GM10248 (cell line): ENCODE measurements at regions not wholly inside any gene's neighbourhood (a gene's known extent, or its start where the extent isn't known, plus 50 kb on each side); places are given as distances from the start of the nearest gene placed in this dataset.

Experiments used
- CTCF ChIA-PET: fragments of 300-600 bp; sonication (Branson Sonifier 250); formaldehyde crosslinking; extraction: SDS; loops from one replicate; lab custom pipeline; 2021; ENCODE audit warnings: antibody characterized with exemption; lab: Yijun Ruan, JAX
- POLR2A ChIA-PET: fragments of 350-650 bp; sonication (Branson Sonifier 250); formaldehyde crosslinking; extraction: SDS; loops from one replicate; lab custom pipeline; 2020; ENCODE audit warnings: antibody characterized with exemption; lab: Yijun Ruan, JAX
- DNase-seq: peaks from one replicate; pipeline ENCODE4 v3.0.0; 2012; ENCODE audit errors: extremely low spot score
- TF ChIP-seq, protein P1 (sequence below): IDR thresholded peaks from 2 replicates; pipeline ENCODE4 v1.5.1; 2012; ENCODE audit warnings: mild to moderate bottlenecking, low read depth; ENCODE audit errors: extremely low read depth, missing control alignments, control extremely low read depth

- ChIA-PET POLR2A (no interaction called here), CTCF (interaction anchor here (0.6 kb wide), 1 partner anchor 148 kb away, joined by 3 read pairs; no protein-coding TSS in a partner anchor)
- no peak for DNase-seq
- TF ChIP-seq, protein P1, sequence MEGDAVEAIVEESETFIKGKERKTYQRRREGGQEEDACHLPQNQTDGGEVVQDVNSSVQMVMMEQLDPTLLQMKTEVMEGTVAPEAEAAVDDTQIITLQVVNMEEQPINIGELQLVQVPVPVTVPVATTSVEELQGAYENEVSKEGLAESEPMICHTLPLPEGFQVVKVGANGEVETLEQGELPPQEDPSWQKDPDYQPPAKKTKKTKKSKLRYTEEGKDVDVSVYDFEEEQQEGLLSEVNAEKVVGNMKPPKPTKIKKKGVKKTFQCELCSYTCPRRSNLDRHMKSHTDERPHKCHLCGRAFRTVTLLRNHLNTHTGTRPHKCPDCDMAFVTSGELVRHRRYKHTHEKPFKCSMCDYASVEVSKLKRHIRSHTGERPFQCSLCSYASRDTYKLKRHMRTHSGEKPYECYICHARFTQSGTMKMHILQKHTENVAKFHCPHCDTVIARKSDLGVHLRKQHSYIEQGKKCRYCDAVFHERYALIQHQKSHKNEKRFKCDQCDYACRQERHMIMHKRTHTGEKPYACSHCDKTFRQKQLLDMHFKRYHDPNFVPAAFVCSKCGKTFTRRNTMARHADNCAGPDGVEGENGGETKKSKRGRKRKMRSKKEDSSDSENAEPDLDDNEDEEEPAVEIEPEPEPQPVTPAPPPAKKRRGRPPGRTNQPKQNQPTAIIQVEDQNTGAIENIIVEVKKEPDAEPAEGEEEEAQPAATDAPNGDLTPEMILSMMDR: no peak
Measured at GRCh38 chr13:22357132-22357531, 686.3 kb downstream of the FGF9 start.

- POLR2A ChIA-PET: no interaction called here
- DNase-seq: no peak
- CTCF ChIA-PET: interaction anchor here (1.2 to 1.9 kb wide), 2 partner anchors 16 to 38 kb away, joined by 3 to 5 read pairs; no protein-coding TSS in a partner anchor
- TF ChIP-seq, protein P1: no peak
Measured at GRCh38 chr13:22369090-22369489, 698.2 kb downstream of the FGF9 start.

GRCh38 chr13:22369840-22370239, 699.0 kb downstream of the FGF9 start:
- ChIA-PET POLR2A (no interaction called here), CTCF (interaction anchor here (1.2 to 1.9 kb wide), 2 partner anchors 16 to 37 kb away, joined by 3 to 5 read pairs; no protein-coding TSS in a partner anchor)
- TF ChIP-seq, protein P1: no peak
- no peak for DNase-seq

GRCh38 chr13:22372261-22372660, 701.4 kb downstream of the FGF9 start:
- POLR2A ChIA-PET: no interaction called here
- CTCF ChIA-PET: no interaction called here
- TF ChIP-seq, protein P1: no peak
- no peak for DNase-seq

- ChIA-PET POLR2A (no interaction called here), CTCF (interaction anchor here (0.6 to 1.3 kb wide), 2 partner anchors 11 to 532 kb away, joined by 3 to 5 read pairs; no protein-coding TSS in a partner anchor)
- DNase-seq: no peak
- TF ChIP-seq, protein P1: no peak
Measured at GRCh38 chr13:22375151-22375550, 704.3 kb downstream of the FGF9 start.

- TF ChIP-seq, protein P1: no peak
- ChIA-PET POLR2A (no interaction called here), CTCF (interaction anchor here (0.9 to 1.1 kb wide), 2 partner anchors 9 to 29 kb away, joined by 3 read pairs; no protein-coding TSS in a partner anchor)
- DNase-seq: no peak
Measured at GRCh38 chr13:22387899-22388298, 717.0 kb downstream of the FGF9 start.
